HG02678 (cell line): ENCODE measurements at regions not wholly inside any gene's neighbourhood (a gene's known extent, or its start where the extent isn't known, plus 50 kb on each side); places are given as distances from the start of the nearest gene placed in this dataset.

Source experiments
- ATAC-seq: cut with Tn5 transposase; IDR thresholded peaks from one replicate; pipeline ENCODE4 v1.9.1; 2021; ENCODE audit warnings: mild to moderate bottlenecking, moderate library complexity; ENCODE audit not compliant: unreplicated experiment

DNA sequence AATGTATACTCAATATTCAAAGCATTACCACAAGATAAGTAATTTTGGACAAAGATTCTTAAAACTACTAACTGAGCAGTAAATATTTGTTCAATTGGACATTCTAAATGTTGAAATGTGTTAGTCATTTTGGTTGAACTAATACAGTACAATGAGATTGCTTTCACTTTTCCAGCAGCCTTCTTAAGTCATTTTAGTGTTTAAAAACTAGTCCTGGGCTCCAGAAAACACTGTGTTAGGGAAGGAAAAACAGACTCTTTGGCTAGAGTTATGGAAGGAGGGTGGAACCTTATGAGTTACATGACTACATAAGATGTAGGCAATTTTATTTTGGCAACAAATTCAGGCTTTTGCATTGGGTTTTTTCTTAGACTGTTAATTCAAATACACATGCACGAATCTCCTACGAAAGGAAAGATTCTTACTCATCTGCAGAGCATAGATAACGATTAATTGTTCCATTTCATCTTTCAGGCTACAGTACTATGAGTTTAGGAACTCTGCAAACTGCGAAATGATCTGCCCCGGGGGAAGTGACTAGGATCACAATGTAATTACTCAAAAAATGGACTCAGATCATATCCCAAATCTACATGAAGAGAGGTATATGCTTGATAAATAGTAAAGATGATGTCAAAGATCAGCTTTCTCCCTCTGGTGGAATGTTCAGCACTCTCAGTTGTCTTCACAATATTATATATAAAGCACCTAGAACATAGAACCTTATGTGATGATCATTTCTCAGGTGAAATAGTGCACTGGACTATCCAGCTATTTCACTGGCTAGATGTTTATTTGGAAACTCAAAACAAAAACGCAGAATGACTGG is 492.8 kb upstream of the MDFIC2 start:
- no peak for ATAC-seq

DNA sequence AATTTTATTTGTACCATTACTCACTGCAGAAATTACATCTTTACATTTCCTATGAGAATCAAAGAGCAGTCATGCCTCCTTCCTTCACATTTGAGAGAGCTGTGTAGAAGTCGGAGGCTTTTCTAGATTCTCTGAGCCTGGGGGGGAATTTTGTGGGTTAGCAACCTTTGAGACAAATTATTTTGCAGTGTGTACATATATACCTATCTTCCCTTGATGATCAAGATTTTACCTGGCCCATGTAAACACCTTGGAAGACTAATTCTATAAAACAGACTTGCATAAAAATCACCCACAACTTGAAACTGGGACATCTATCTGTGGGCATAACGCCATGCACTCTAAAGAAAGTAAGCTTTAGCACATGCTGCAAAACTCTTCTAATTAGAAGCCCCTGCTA is 491.5 kb upstream of the MDFIC2 start:
- ATAC-seq = no peak

DNA sequence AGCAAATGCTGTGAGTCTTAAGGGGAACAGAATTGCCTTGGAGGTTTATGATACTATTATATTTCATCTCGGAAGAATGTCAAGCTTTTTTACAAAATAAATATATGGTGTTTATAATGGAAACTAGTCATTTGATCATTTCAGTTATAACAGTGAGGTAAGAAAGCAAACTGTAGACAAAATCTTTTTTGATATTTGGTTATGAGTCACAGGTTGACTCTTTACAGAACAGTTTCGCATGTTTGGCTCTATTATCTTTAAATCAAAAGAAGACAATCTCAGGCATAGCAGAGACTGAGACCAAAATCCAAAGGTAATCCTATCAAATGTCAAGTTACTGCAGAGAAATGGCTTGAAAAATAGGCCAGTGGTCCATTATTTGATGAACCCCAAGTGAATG is 490.9 kb upstream of the MDFIC2 start:
- no peak for ATAC-seq

DNA sequence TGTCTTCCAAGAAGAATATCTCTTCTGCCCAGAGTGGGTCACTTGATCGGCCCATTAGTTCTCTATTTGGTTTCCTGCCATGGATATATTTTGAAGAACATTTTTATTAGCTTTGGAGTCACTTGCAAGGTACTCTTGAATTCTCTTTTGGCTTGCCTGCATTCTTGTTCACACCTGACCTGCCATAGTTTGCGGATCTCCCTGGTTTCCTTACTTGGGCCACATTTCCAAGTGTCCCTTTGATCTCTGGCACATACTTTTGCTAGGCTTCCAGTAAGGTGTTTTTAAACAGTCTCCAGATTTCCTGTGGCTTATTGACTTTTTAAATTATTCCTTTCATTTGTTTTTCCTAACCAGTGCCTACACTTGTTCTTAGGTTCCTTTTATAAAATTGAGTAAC is 488.5 kb upstream of the MDFIC2 start:
- ATAC-seq = no peak

DNA sequence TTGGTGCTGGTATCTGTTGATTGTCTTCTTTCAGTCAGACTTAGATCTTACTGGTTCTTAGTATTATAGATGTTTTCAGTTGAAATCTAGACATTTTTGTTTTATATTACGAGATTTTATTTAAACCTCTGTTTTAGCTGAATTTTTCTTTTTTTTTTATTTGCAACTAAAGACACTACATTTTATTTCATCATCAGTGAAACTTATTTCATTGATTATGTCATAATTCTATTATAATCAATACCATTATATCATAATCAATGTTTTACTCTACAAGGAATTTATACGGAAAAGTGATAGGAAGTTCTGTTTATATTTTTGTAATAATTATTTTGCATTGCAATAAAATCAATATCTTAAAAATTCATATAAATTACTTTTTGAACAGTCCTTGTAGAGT is 477.4 kb upstream of the MDFIC2 start:
- no peak for ATAC-seq

DNA sequence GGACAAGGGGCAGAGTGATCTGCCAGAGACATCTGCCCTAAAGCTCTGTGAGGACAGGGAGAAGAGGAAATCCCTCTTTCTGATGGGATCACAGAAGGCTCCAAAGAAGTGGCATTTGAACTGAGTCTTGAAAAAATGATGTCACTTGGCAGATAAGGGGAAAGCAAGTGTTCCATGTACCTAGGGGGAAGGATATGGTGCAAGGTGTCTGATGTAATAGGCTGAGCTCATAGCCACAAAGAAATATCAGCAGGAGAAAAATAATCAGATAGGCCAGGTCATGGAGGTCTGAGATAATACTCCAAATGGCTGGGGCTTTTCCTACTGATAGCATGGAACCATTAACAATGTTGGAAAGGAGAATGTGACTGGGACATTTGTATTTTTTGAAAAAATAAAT is 468.4 kb upstream of the MDFIC2 start:
- ATAC-seq = no peak

DNA sequence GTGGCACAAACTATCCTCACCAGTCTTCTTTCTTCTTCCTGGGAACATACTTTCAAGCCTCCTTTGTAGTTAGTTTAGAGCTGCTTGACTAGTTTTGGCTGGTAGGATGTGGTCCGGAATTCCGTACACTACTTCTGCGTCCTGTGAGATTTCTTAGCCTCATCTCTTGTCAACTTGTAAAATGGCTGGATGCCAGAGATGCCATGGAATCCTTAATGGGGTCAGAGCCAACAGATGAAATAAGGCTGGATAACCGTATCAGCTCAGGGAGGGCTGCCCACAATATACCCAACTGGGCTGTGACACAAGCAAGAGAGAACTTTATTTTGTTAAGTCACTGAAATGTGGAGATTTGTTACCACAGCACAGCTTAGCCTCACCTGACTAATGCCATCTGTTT is 466.9 kb upstream of the MDFIC2 start:
- no peak for ATAC-seq

DNA sequence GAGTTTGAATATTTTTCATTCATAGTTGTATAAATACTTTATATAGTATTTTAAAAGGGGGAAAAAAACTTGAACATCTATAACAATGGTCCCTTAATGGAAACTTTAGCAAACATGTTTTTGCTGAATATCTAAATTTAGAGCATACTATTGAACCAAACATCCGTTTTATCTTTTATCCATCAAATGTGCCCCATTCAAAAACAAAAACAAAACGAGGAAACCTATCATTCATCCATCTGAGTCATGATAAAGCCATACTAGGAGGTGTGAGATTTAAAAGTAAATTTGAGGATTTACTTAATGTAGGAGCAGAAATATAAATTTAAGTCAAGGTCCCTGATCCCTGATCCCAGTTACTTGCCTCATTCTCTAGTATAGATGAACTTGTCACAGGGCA is 463.6 kb upstream of the MDFIC2 start:
- ATAC-seq = no peak

DNA sequence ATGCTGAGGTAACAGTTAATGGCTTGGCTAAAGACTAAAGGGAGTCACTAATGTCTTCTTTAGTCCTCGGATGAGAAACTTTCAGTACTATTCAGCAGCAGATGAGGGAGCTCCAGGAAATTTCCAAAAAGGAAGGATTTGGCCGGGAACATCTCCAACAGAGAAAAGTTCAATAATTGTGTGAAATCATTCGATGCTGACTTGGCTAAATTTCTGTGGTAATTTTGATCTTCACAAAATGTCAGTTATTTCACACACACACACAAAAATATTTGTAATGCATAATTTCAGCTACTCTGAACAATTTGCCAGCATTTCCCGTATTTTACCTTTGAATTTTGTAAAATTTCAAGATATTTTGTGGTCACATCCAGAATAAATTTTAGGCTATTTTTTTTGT is 462.8 kb upstream of the MDFIC2 start:
- no peak for ATAC-seq

DNA sequence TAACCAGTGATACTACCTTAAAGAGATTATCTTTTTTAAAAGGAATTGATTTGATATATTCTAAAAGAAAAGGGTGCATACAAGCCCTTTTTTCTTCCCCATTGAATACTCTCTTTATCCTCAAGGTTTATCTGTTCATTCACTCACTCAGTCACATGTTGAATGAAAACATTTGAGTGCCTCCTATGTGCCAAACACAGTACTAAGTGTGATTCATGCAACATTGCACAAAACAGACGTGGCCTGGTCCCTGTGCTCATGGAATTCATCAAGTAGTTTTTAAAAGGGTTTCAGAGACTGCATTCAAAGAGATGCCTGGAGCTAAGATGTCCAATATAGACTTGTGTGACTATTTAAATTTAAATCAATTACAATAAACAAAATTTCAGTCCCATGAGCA is 462.2 kb upstream of the MDFIC2 start:
- ATAC-seq = no peak

DNA sequence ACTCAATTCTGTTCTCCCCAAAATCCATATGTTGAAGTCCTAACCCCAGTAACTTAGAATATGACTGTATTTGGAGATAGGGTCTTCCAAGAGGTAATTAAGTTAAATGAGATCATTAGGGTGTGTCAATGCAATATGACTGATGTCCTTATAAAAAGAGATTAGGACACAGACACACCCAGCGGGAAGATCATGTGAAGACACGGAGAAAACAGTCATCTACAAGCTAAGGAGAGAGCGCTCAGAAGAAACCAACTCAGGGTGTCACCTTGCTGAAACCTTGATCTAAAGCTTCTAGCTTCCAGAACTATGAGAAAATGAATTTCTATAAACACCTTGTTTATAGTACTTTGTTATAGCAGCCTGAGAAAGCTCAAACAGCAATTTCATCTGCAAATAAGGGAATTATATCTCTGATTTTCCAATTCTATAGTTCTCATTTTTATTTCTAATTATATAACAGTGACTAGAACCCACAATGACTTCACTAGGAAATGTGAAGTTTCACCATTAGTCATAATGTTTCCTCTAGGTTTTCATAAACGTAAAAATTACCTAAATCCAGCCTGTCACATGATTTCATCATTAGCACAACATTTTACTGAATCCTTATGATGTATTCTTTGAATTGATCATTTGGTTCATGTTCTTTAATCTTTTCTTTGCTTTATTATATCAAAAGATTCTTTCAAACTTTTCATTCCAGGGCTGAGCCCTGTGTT is 459.1 kb upstream of the MDFIC2 start:
- ATAC-seq = no peak

DNA sequence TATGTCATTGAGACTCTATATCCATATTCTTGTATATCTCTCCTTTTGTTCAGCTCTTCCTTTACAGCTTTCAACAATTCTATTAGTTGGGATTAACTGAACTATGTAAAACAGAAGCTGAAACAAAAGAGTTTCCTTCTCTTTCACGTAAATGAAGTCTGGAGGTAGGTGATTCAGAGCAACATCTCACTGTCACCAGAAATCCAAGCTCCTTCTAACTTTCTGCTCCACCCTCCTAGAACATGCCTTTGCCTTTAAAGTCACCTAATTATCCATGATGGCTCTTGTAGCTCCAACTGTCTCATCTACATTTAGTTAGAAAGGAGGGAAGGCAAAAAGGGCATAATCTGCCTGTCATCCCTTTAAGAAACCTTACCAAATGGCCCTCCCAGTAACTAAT is 458.2 kb upstream of the MDFIC2 start:
- ATAC-seq = no peak

DNA sequence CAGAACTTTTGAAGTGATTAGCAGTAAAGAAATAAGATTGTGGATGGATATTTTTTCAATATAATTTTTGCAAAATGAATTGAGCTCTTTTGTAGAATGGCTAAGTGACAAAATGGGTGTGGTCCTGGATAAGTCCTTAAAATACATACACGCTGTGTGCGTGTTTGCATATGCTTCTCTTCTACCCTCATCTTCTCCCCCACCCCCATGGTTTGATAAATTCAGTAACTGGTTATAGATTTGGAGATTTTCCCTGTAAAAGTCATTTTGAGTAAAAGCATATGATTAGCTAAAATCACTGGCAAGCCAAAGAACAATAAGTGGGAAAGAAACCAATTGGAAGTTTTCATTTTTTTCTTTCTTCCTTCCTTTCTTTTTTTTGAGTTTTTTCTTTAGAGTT is 453.9 kb upstream of the MDFIC2 start:
- ATAC-seq = no peak

DNA sequence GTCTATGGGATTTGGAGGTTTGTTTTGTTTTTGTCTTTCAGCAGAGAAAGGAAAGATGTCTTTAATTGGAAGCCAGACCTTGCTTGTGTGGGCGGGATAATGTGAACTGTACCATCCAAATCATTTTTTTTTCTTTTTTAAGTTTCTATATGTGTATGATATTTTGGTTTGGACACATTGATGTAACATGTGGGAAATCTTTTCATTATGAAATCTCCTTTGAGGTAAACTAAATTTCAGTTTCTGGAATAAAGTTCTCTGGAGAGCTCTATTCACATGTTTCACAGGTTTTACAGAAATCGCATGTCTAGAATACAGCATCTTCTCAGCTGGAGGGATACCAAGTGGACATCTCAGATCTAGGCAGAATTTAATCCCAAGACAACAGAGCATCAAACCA is 451.5 kb upstream of the MDFIC2 start:
- ATAC-seq = no peak

DNA sequence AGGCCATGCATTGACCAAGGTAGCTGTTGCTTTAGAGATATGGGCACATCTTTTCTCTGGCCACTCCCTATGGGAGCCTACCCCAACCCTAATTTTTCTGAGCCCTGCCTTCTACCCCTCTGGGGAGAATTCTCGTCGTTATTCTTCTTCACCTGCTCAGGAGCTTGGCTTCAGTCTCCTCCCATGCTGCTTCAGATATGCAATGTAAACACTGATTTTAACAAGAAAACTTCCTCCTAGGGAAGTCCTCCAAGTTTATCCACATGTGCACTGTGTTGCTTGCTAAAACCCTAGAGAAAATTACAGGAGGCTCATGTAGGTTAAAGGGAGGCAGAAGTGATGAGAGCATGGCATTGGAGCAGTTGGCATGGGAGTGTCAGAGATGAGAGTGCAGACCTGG is 445.2 kb upstream of the MDFIC2 start:
- ATAC-seq = no peak

DNA sequence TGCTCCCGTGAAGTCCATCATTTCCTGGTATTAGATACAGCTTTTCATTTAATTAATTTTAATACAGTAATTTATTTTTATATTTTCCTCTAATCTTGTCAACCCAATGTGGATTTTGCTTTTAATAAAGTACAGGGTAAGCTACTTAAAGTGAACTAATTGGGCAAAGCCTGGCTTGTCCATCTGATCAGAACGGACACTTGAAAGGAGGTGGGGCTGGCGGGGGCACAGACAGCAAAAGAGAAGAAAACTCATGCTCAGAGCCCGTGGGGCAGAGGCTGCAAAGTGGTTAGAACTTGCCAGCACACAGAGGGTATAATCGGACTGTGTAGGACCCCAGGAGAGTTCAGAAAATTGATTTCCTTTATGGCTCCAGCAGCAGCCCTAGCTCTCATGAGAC is 443.1 kb upstream of the MDFIC2 start:
- ATAC-seq = no peak

DNA sequence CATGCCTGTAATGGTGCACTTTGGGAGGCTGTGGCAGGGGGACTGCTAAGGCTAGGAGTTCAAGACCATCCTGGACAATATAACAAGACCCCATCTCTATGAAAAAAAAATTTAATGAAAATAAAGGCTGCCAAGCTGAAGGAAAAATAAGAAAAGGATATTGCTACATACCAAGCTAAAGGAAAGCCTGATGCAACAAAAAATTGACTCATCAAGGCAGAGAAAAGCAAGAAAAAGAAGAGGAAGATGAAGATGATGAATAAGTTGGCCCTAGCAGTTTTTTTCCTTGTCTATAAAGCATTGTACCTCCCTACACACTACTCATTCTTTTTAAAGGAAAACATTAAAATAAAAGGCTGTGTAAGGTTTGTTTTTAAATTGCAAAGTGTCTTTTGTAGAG is 441.9 kb upstream of the MDFIC2 start:
- ATAC-seq = no peak

DNA sequence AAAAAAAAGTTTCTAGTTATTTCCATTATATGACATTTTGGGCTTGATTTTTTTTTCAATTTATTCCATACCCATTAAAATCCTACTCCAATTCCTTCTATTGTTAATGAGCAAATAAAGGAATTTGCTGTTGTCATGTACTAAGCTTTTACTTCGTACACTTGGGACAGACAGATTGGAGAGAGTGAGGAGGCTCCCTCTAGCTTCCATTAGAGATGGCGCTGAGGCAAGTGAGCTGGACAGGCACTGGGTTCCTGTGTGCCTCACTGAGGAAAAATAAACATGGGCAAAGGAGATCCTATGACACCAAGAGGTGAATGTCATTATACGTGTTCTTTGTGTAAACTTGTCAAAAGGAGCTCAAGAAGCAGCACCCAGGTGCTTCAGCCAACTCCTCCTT is 441.1 kb upstream of the MDFIC2 start:
- no peak for ATAC-seq

DNA sequence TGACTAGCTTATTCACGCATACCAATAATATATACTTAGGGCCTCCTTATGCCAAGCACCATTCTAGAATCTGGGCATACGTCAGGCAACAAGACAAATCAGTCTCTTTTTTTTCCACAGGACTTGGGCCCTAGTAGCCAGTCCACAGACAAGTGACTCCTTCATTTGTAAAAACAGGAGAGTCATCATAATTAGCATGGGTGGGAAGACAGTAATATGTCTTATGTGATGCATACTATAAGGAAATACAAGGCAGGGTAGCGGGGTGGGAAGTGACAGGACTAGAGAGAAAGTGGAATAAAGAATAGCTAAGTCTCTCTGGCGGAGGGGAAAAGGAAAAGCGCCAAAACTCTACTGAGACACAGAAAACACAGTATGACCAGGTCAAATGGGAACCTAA is 439.6 kb upstream of the MDFIC2 start:
- no peak for ATAC-seq

DNA sequence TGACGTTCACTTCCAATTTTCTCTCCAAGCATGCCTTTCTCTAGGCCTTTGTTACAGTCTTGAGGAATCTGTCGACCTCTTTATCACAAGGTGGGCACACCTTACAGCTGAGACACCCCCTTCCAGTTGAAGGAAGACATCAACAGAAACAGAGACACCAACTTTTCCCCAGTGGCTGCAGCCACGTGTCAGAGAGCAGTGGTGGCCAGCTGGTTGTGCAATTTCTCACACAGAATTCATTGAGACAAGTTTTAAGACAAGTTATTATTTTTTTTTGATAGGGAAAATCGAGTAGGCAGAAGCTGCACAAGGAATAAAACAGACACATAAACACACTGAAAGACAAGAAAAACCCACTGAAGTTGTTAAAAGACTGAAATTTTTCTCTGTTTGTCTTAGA is 436.7 kb upstream of the MDFIC2 start:
- ATAC-seq = no peak

DNA sequence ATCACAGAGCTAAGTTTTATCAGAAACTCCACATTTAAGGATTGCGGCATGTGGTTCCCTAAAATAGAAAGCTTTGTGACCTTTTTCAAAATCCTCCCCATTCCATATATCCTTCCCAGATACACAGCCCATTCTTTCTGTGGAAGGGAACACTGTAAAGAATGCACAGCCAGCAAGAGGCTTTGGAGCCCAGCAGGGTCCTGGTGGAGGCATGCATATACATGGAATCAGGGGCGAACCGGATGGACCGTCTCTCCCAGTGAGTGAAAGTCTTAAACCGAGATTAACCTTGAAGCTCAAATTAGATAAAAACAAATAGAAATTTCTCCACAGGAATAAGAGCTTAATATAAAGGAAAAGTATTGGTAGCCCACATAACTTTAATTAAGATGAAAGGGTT is 436.2 kb upstream of the MDFIC2 start:
- ATAC-seq = no peak

DNA sequence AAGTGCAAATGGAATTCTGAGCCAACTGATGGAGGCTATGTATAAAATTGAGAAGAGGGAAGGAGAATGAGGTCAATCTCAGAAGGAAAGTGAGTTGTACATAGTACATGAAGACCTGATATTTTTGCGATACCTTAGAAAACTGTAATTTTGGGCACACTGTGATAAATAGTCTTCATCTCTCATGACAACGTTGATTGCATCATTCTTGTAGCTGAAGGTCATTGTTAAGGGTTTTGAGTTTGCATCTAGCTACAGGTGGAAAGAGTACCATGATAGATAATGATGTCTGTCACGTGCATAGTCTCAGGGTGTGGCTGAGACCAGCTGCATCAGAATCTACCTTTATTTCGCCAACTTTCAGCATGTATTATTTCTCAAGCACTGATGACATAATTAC is 435.4 kb upstream of the MDFIC2 start:
- ATAC-seq = no peak

DNA sequence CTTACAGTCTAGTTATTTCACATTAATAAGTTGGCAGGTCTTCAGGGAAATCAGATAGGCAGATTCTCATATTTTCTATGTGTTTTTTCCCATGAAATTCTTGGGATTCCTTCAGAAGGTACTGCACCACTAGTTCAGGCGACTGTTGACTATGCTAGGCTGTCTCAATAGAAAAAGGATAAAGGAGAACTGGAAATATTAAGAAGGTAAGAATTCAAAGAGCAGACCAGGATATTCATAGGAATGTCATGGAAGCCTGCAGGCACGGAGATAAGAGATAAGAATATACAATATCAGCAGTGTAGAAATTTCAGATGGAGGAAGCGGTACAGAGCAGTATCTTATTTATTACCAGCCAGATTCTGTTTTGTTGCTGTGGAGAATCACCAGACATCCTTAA is 432.1 kb upstream of the MDFIC2 start:
- no peak for ATAC-seq
